ENCODE measurements at regions not wholly inside any gene's neighbourhood (a gene's known extent, or its start where the extent isn't known, plus 50 kb on each side); places are given as distances from the start of the nearest gene placed in this dataset.

GRCh38 chr2:236632295-236633218, 62.9 kb downstream of the ACKR3 start:
- H3K27me3 ChIP-seq (ENCODE audit: control insufficient read depth, insufficient read depth, low read length): no peaks in the 10 kb centered on the region
- H3K4me2 ChIP-seq (ENCODE audit: extremely low read depth, insufficient read depth, low read length): no peak overlapping the region

GRCh38 chr2:236633219-236633570, 63.6 kb downstream of the ACKR3 start:
- H3K79me2 ChIP-seq (ENCODE audit: control insufficient read depth, insufficient read depth, low read length): no peaks in the 10 kb centered on the region
- no peak overlapping the region for H3K4me3 ChIP-seq (replicated peaks in 1 of 4; ENCODE audit: control extremely low read depth in 1 of 4, insufficient read depth in 1 of 4, low read depth in 3 of 4, low read length in 4 of 4)
- DNase-seq (ENCODE audit: low read depth in 2 of 2): no peak
- no peak for TF ChIP-seq EZH2 (IDR thresholded peaks at IDR 0.05; ENCODE audit: low read length, missing control alignments)
- no peak for TF ChIP-seq CTCF (conservative IDR thresholded peaks at IDR 0.05 in 1 of 2, IDR thresholded peaks at IDR 0.05 in 1 of 2; ENCODE audit: low read depth in 1 of 2, low read length in 2 of 2)
- H2AFZ ChIP-seq (ENCODE audit: low read length): no peak overlapping the region
- no peak overlapping the region for H3K9ac ChIP-seq (ENCODE audit: insufficient read depth, low read length)
- no peaks in the 10 kb centered on the region for H3K9me3 ChIP-seq (ENCODE audit: control insufficient read depth, insufficient read depth, low read depth, low read length)
- no peaks in the 10 kb centered on the region for H3K27me3 ChIP-seq (ENCODE audit: control insufficient read depth, insufficient read depth, low read length)
- H3K36me3 ChIP-seq (ENCODE audit: control insufficient read depth, insufficient read depth, low read length): no peaks in the 10 kb centered on the region
- no peaks in the 10 kb centered on the region for H4K20me1 ChIP-seq (ENCODE audit: control insufficient read depth, extremely low read depth, insufficient read depth, low read length)
- no peaks in the 10 kb centered on the region for H3K4me1 ChIP-seq (ENCODE audit: control insufficient read depth, extremely low read depth, insufficient read depth, low read length)
- no peak overlapping the region for H3K4me2 ChIP-seq (ENCODE audit: extremely low read depth, insufficient read depth, low read length)
- no peak overlapping the region for H3K27ac ChIP-seq (ENCODE audit: insufficient read depth, low read length)

More at GRCh38 chr2:236632295-236633218, 62.9 kb downstream of the ACKR3 start:
- Histone ChIP-seq H3K36me3 (ENCODE audit: control insufficient read depth, insufficient read depth, low read length) (no peaks in the 10 kb centered on the region), H3K9me3 (ENCODE audit: control insufficient read depth, insufficient read depth, low read depth, low read length) (no peaks in the 10 kb centered on the region), H4K20me1 (ENCODE audit: control insufficient read depth, extremely low read depth, insufficient read depth, low read length) (no peaks in the 10 kb centered on the region), H3K4me3 (replicated peaks in 1 of 4; ENCODE audit: control extremely low read depth in 1 of 4, insufficient read depth in 1 of 4, low read depth in 3 of 4, low read length in 4 of 4) (no peak overlapping the region), H3K9ac (ENCODE audit: insufficient read depth, low read length) (no peak overlapping the region), H3K4me1 (ENCODE audit: control insufficient read depth, extremely low read depth, insufficient read depth, low read length) (no peaks in the 10 kb centered on the region), H2AFZ (ENCODE audit: low read length) (no peak overlapping the region), H3K79me2 (ENCODE audit: control insufficient read depth, insufficient read depth, low read length) (no peaks in the 10 kb centered on the region), H3K27ac (ENCODE audit: insufficient read depth, low read length) (no peak overlapping the region)
- no peak for DNase-seq (ENCODE audit: low read depth in 2 of 2)
- TF ChIP-seq CTCF (conservative IDR thresholded peaks at IDR 0.05 in 1 of 2, IDR thresholded peaks at IDR 0.05 in 1 of 2; ENCODE audit: low read depth in 1 of 2, low read length in 2 of 2): no peak
- TF ChIP-seq EZH2 (IDR thresholded peaks at IDR 0.05; ENCODE audit: low read length, missing control alignments): no peak

GRCh38 chr2:236633775-236634560, 64.3 kb downstream of the ACKR3 start:
- TF ChIP-seq EZH2 (IDR thresholded peaks at IDR 0.05; ENCODE audit: low read length, missing control alignments): no peak
- TF ChIP-seq CTCF (conservative IDR thresholded peaks at IDR 0.05 in 1 of 2, IDR thresholded peaks at IDR 0.05 in 1 of 2; ENCODE audit: low read depth in 1 of 2, low read length in 2 of 2): no peak
- Histone ChIP-seq H3K4me2 (ENCODE audit: extremely low read depth, insufficient read depth, low read length) (no peak overlapping the region), H2AFZ (ENCODE audit: low read length) (no peak overlapping the region), H3K4me3 (replicated peaks in 1 of 4; ENCODE audit: control extremely low read depth in 1 of 4, insufficient read depth in 1 of 4, low read depth in 3 of 4, low read length in 4 of 4) (no peak overlapping the region), H3K9ac (ENCODE audit: insufficient read depth, low read length) (no peak overlapping the region), H3K27me3 (ENCODE audit: control insufficient read depth, insufficient read depth, low read length) (no peaks in the 10 kb centered on the region), H3K36me3 (ENCODE audit: control insufficient read depth, insufficient read depth, low read length) (no peaks in the 10 kb centered on the region), H3K27ac (ENCODE audit: insufficient read depth, low read length) (no peak overlapping the region), H3K79me2 (ENCODE audit: control insufficient read depth, insufficient read depth, low read length) (no peaks in the 10 kb centered on the region), H4K20me1 (ENCODE audit: control insufficient read depth, extremely low read depth, insufficient read depth, low read length) (no peaks in the 10 kb centered on the region), H3K4me1 (ENCODE audit: control insufficient read depth, extremely low read depth, insufficient read depth, low read length) (no peaks in the 10 kb centered on the region), H3K9me3 (ENCODE audit: control insufficient read depth, insufficient read depth, low read depth, low read length) (no peaks in the 10 kb centered on the region)
- no peak for DNase-seq (ENCODE audit: low read depth in 2 of 2)

Data from fibroblast of lung (primary cell).